ENCODE measurements at regions not wholly inside any gene's neighbourhood (a gene's known extent, or its start where the extent isn't known, plus 50 kb on each side); places are given as distances from the start of the nearest gene placed in this dataset.

DNA sequence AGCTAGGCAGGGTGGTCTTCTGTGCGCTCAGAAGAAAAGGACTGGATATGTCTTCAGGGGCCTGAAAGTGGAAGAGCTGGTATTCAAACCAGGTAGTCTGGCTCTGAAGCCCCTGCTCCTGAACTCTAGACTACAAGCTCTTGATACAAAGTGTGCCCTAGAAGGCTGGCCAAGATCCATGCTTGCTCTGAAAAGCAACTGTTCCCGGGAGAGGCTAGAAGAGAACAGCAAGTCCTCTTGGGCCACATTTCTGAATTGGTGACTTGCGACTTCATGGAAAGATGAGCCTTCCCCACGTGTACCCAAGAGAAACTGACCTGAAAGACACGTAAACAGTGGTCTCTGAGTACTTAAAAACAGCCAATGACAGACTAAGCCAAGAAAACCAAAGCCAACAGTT lies 123.3 kb upstream of the GRIK3 start:
- peak; percentile 10 to 55 for DNase-seq (ENCODE audit: extremely low spot score in 2 of 2)

DNA sequence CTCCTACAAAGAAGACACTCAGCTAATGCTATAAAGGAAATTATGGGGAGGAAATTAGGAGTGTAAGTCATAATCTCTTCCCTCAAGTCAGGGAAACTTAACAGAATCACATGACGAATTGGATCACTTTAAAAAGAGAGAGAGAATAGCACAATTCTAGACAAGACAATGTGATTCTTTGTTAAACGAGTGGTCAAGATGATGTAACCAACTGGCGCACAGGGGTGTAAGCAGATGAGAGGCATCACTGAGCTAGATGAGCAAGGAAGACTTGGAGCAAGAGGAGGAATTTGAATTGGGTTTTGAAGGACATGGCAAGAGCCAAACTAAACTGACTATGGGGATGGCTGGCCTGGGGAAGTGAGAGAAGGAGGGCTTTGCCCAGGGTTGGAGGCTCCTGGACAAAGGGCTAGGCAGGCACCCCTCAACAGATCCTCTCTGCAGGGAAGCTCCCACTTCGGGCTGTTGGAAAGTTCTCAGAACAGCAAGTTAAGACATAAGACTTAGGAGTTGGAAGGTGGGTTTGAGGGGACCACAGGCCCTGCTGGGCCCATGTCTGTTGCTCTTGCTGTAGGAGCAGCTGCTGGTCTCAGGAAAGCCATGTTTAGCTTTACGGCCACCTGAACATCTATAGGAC lies 123.9 kb upstream of the GRIK3 start:
- Histone ChIP-seq H3K4me1 (no peaks in the 10 kb centered on the region), H3K9me3 (no peaks in the 10 kb centered on the region), H3K36me3 (no peaks in the 10 kb centered on the region), H3K27me3 (no peaks in the 10 kb centered on the region), H3K27ac (no peak overlapping the region), H3K4me3 (no peak overlapping the region)
- DNase-seq (ENCODE audit: extremely low spot score in 2 of 2) = peak; percentile 22 to 49
- intact Hi-C loops (cut with DNase I) = no loop called here
- TF ChIP-seq CTCF (IDR thresholded peaks at IDR 0.05) (no peak), POLR2AphosphoS5 (IDR thresholded peaks at IDR 0.05; ENCODE audit: insufficient read depth in 1 of 2, low read depth in 1 of 2) (no peak), POLR2A (IDR thresholded peaks at IDR 0.05) (no peak)

More for the DNA sequence above, 123.3 kb upstream of the GRIK3 start:
- H3K4me3 ChIP-seq = no peak overlapping the region
- no peaks in the 10 kb centered on the region for H3K4me1 ChIP-seq
- no peaks in the 10 kb centered on the region for H3K27me3 ChIP-seq
- no peak overlapping the region for H3K27ac ChIP-seq
- H3K36me3 ChIP-seq = no peaks in the 10 kb centered on the region
- TF ChIP-seq POLR2AphosphoS5 (IDR thresholded peaks at IDR 0.05; ENCODE audit: insufficient read depth in 1 of 2, low read depth in 1 of 2) (no peak), POLR2A (IDR thresholded peaks at IDR 0.05) (no peak), CTCF (IDR thresholded peaks at IDR 0.05) (no peak)
- intact Hi-C loops (cut with DNase I) = no loop called here
- no peaks in the 10 kb centered on the region for H3K9me3 ChIP-seq

GRCh38 chr1:37159102-37159501 lies 124.8 kb upstream of the GRIK3 start:
- no peaks in the 10 kb centered on the region for H3K36me3 ChIP-seq
- no peaks in the 10 kb centered on the region for H3K4me1 ChIP-seq
- no peaks in the 10 kb centered on the region for H3K27me3 ChIP-seq
- TF ChIP-seq POLR2AphosphoS5 (IDR thresholded peaks at IDR 0.05; ENCODE audit: insufficient read depth in 1 of 2, low read depth in 1 of 2) = no peak
- TF ChIP-seq POLR2A (IDR thresholded peaks at IDR 0.05) = no peak
- TF ChIP-seq CTCF (IDR thresholded peaks at IDR 0.05) = no peak
- H3K4me3 ChIP-seq = no peak overlapping the region
- no peak overlapping the region for H3K27ac ChIP-seq
- peak; percentile 47 to 49 for DNase-seq (ENCODE audit: extremely low spot score in 2 of 2)
- H3K9me3 ChIP-seq = no peaks in the 10 kb centered on the region
- intact Hi-C loops (cut with DNase I) = no loop called here

- Histone ChIP-seq H3K27me3 (no peaks in the 10 kb centered on the region), H3K4me3 (no peak overlapping the region), H3K27ac (no peak overlapping the region), H3K9me3 (no peaks in the 10 kb centered on the region), H3K4me1 (no peaks in the 10 kb centered on the region), H3K36me3 (no peaks in the 10 kb centered on the region)
- DNase-seq (ENCODE audit: extremely low spot score in 2 of 2) = peak in 1 of 2 donors; percentile 69
- TF ChIP-seq POLR2AphosphoS5 (IDR thresholded peaks at IDR 0.05; ENCODE audit: insufficient read depth in 1 of 2, low read depth in 1 of 2) (no peak), POLR2A (IDR thresholded peaks at IDR 0.05) (no peak), CTCF (IDR thresholded peaks at IDR 0.05) (no peak)
- intact Hi-C loops (cut with DNase I) = no loop called here
Observed at GRCh38 chr1:37161171-37161570, 126.9 kb upstream of the GRIK3 start.

GRCh38 chr1:37162059-37162458 lies 127.7 kb upstream of the GRIK3 start:
- intact Hi-C loops (cut with DNase I) = no loop called here
- H3K9me3 ChIP-seq = no peaks in the 10 kb centered on the region
- H3K27ac ChIP-seq = no peak overlapping the region
- DNase-seq (ENCODE audit: extremely low spot score in 2 of 2) = no peak
- TF ChIP-seq POLR2AphosphoS5 (IDR thresholded peaks at IDR 0.05; ENCODE audit: insufficient read depth in 1 of 2, low read depth in 1 of 2) = no peak
- TF ChIP-seq POLR2A (IDR thresholded peaks at IDR 0.05) = no peak
- TF ChIP-seq CTCF (IDR thresholded peaks at IDR 0.05) = no peak
- no peak overlapping the region for H3K4me3 ChIP-seq
- no peaks in the 10 kb centered on the region for H3K36me3 ChIP-seq
- H3K4me1 ChIP-seq = no peaks in the 10 kb centered on the region
- no peaks in the 10 kb centered on the region for H3K27me3 ChIP-seq
